CD14-positive monocyte (primary cell): ENCODE measurements at regions not wholly inside any gene's neighbourhood (a gene's known extent, or its start where the extent isn't known, plus 50 kb on each side); places are given as distances from the start of the nearest gene placed in this dataset.
A peak's percentile ranks its signal among the peaks of the same experiment; 100 is the strongest.
"Not testable (repeated sequence)": the region's sequence is repeated elsewhere in the genome, so short reads cannot be mapped to it uniquely, and the experiment has no call there.

Experiments used
- DNase-seq, 3 donors: peaks; one replicate each; pipeline ENCODE4 v3.0.0-alpha.2; 2011 to 2022
- H2AFZ ChIP-seq: 2 replicates; pipeline ENCODE4 v1.6.0; 2012; ENCODE audit warnings: mild to moderate bottlenecking, low read depth, low read length, inconsistent platforms; ENCODE audit not compliant: insufficient read depth, poor library complexity, severe bottlenecking
- H3K27ac ChIP-seq, 2 donors: 1 replicate in 1 of 2; 2 replicates in 1 of 2; pipeline ENCODE4 v1.5.1; 2012 to 2013; ENCODE audit warnings: low read length in 2 of 2, control low read depth in 1 of 2, inconsistent platforms in 1 of 2, low read depth in 1 of 2, mild to moderate bottlenecking in 1 of 2
- H3K27me3 ChIP-seq, 2 donors: one replicate each; pipeline versions ENCODE4 v1.6.0 to v1.6.1; 2011 to 2013; ENCODE audit warnings: low read length in 2 of 2; ENCODE audit not compliant: control insufficient read depth in 2 of 2, insufficient read depth in 2 of 2
- H3K36me3 ChIP-seq, 2 donors: replicated peaks in 1 of 2; 1 replicate in 1 of 2; 2 replicates in 1 of 2; pipeline versions ENCODE4 v1.5.1 to v1.6.1; 2012 to 2013; ENCODE audit warnings: low read length in 2 of 2, control low read depth in 1 of 2, inconsistent platforms in 1 of 2, mild to moderate bottlenecking in 1 of 2; ENCODE audit not compliant: insufficient read depth in 2 of 2, control insufficient read depth in 1 of 2
- H3K4me1 ChIP-seq, 2 donors: 1 replicate in 1 of 2; 2 replicates in 1 of 2; pipeline versions ENCODE4 v1.5.1 to v1.6.1; 2012 to 2013; ENCODE audit warnings: low read length in 2 of 2, control low read depth in 1 of 2, inconsistent platforms in 1 of 2, mild to moderate bottlenecking in 1 of 2, moderate library complexity in 1 of 2; ENCODE audit not compliant: insufficient read depth in 2 of 2, control insufficient read depth in 1 of 2
- H3K4me2 ChIP-seq: replicated peaks from 2 replicates; pipeline ENCODE3; 2012; ENCODE audit warnings: low read length, moderate library complexity, mild to moderate bottlenecking; ENCODE audit not compliant: poor library complexity, severe bottlenecking; ENCODE audit errors: extremely low read depth
- H3K4me3 ChIP-seq, 3 experiments: fragments of 200-600 bp in 1 of 3; sonication (generic) in 1 of 3; replicated peaks in 1 of 3; 1 replicate in 2 of 3; 2 replicates in 1 of 3; pipeline ENCODE4 v1.5.1; 2011 to 2013; ENCODE audit warnings: low read length in 3 of 3, mild to moderate bottlenecking in 3 of 3, control low read depth in 2 of 3, low read depth in 2 of 3, inconsistent platforms in 1 of 3, moderate library complexity in 1 of 3
- H3K79me2 ChIP-seq: 2 replicates; pipeline ENCODE4 v1.6.0; 2012; ENCODE audit warnings: mild to moderate bottlenecking, control low read depth, inconsistent platforms, low read length, moderate library complexity; ENCODE audit not compliant: insufficient read depth
- H3K9ac ChIP-seq: 2 replicates; pipeline ENCODE4 v1.6.0; 2017; ENCODE audit warnings: low read length, mild to moderate bottlenecking; ENCODE audit not compliant: insufficient read depth, poor library complexity, severe bottlenecking
- H3K9me3 ChIP-seq, 2 donors: replicated peaks in 1 of 2; 1 replicate in 1 of 2; 2 replicates in 1 of 2; pipeline versions ENCODE4 v1.5.1 to v1.6.1; 2012 to 2013; ENCODE audit warnings: low read length in 2 of 2, control low read depth in 1 of 2; ENCODE audit not compliant: control insufficient read depth in 1 of 2, insufficient read depth in 1 of 2
- H4K20me1 ChIP-seq: 2 replicates; pipeline ENCODE4 v1.6.0; 2012; ENCODE audit warnings: mild to moderate bottlenecking, low read length, control low read depth, moderate library complexity; ENCODE audit not compliant: insufficient read depth
- H3K27ac Mint-ChIP-seq, 7 donors: one replicate each; pipeline ENCODE4 v1.8.0; 2020; ENCODE audit warnings: mild to moderate bottlenecking in 7 of 7, mixed read lengths in 7 of 7, moderate library complexity in 6 of 7, inconsistent platforms in 2 of 7
- H3K27me3 Mint-ChIP-seq, 3 donors: one replicate each; pipeline ENCODE4 v1.8.0; 2021 to 2022; ENCODE audit warnings: low read depth in 3 of 3, mild to moderate bottlenecking in 3 of 3, mixed read lengths in 3 of 3, moderate library complexity in 3 of 3, inconsistent platforms in 1 of 3
- H3K36me3 Mint-ChIP-seq, 2 donors: one replicate each; pipeline ENCODE4 v1.8.0; 2020; ENCODE audit warnings: mixed read lengths in 2 of 2, inconsistent platforms in 1 of 2, mild to moderate bottlenecking in 1 of 2
- H3K4me1 Mint-ChIP-seq: one replicate; pipeline ENCODE4 v1.8.0; 2020; ENCODE audit warnings: mild to moderate bottlenecking, mixed read lengths
- H3K4me3 Mint-ChIP-seq, 2 donors: one replicate each; pipeline ENCODE4 v1.8.0; 2020; ENCODE audit warnings: mild to moderate bottlenecking in 2 of 2, mixed read lengths in 2 of 2, moderate library complexity in 1 of 2
- H3K9me3 Mint-ChIP-seq, 7 donors: one replicate each; pipeline ENCODE4 v1.8.0; 2020 to 2022; ENCODE audit warnings: mixed read lengths in 7 of 7, mild to moderate bottlenecking in 6 of 7, moderate library complexity in 6 of 7, inconsistent platforms in 2 of 7
- WGBS: methylation state at CpG from one replicate; pipeline ENCODE4 v1.1.5; 2013; ENCODE audit warnings: missing lambda C conversion rate; ENCODE audit not compliant: insufficient coverage; 5-methylcytosine and 5-hydroxymethylcytosine counted together
- intact Hi-C, 2 donors: fragments of 100-400 bp; cut with micrococcal nuclease; formaldehyde crosslinking; loops; one replicate each; pipeline versions ENCODE4 v1.15.0 to v1.15.1; 2023
- TF ChIP-seq, protein P1 (sequence below): fragments of 200-600 bp; IDR thresholded peaks from one replicate; pipeline ENCODE4 v1.8.0; 2022; ENCODE audit warnings: antibody characterized with exemption, mild to moderate bottlenecking

DNA sequence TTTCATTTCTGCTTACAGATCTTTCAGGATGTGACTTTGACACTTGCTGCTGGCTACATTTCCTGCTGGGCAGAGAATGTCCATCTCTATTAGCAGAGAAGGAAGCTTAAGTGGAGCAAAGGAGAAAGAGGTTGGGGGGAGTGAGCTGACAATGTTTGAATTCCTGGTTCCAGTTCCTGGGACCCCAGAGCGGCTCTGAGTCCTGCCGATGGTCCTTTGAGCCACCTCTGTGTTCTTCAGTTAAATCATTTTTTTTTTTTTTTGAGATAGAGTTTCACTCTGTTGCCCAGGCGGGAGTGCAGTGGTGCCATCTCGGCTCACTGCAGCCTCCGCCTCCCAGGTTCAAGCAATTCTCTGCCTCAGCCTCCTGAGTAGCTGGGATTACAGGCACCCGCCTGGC lies 65.5 kb upstream of the MBOAT1 start:
- intact Hi-C loops, H3K27me3 Mint-ChIP-seq, H3K9ac ChIP-seq, H3K9me3 ChIP-seq, H3K36me3 Mint-ChIP-seq, H3K4me3 Mint-ChIP-seq, H3K9me3 Mint-ChIP-seq, H4K20me1 ChIP-seq, DNase-seq, H3K36me3 ChIP-seq, H3K79me2 ChIP-seq, H3K4me2 ChIP-seq, H3K27ac ChIP-seq, H2AFZ ChIP-seq, H3K4me3 ChIP-seq, H3K27me3 ChIP-seq, H3K4me1 ChIP-seq: not testable (repeated sequence)
- Mint-ChIP-seq H3K27ac (peak overlapping the region in 1 of 7 donors; percentile 31), H3K4me1 (peaks cover 17% of the 10 kb centered on the region)
- WGBS = 93% methylated on average over 2 of the region's 6 CpGs

DNA sequence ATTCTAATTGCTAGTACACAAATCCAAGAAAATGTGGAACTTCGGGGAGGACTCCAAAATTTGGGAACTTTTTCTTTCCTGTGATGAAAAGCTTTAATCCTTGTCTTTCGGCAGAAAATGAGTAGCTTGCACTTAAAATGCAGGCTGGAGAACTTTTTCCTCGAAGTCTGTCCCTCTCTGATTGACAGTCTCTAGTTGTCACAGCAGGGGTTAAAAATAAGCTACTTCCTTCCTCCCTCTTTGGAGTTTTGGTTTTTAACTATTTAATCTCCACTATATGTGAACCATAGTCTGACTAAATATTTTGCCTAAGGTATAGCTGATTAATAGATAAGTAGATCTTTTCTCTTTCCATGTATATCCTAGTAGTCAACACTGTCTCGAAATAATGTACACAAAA lies 66.8 kb upstream of the MBOAT1 start:
- Histone ChIP-seq H3K27me3 (no peaks in the 10 kb centered on the region), H4K20me1 (no peaks in the 10 kb centered on the region), H3K4me1 (peaks cover 4 to 5% of the 10 kb centered on the region in 2 donors), H3K9ac (no peak overlapping the region), H3K27ac (no peak overlapping the region), H3K79me2 (no peaks in the 10 kb centered on the region), H3K4me3 (no peak overlapping the region), H2AFZ (no peak overlapping the region), H3K9me3 (no peaks in the 10 kb centered on the region), H3K4me2 (no peak overlapping the region), H3K36me3 (no peaks in the 10 kb centered on the region)
- TF ChIP-seq, protein P1, sequence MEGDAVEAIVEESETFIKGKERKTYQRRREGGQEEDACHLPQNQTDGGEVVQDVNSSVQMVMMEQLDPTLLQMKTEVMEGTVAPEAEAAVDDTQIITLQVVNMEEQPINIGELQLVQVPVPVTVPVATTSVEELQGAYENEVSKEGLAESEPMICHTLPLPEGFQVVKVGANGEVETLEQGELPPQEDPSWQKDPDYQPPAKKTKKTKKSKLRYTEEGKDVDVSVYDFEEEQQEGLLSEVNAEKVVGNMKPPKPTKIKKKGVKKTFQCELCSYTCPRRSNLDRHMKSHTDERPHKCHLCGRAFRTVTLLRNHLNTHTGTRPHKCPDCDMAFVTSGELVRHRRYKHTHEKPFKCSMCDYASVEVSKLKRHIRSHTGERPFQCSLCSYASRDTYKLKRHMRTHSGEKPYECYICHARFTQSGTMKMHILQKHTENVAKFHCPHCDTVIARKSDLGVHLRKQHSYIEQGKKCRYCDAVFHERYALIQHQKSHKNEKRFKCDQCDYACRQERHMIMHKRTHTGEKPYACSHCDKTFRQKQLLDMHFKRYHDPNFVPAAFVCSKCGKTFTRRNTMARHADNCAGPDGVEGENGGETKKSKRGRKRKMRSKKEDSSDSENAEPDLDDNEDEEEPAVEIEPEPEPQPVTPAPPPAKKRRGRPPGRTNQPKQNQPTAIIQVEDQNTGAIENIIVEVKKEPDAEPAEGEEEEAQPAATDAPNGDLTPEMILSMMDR = no peak
- 0% methylated on average over 2 of the region's 4 CpGs for WGBS
- Mint-ChIP-seq H3K4me3 (no peak overlapping the region), H3K36me3 (no peaks in the 10 kb centered on the region), H3K27me3 (no peaks in the 10 kb centered on the region), H3K9me3 (peaks cover 4 to 10% (median 9%) of the 10 kb centered on the region in 7 donors), H3K4me1 (peaks cover 17% of the 10 kb centered on the region), H3K27ac (no peak overlapping the region)
- no peak for DNase-seq
- intact Hi-C loops = no loop called here
